HTR-8/SVneo (cell line): ENCODE measurements at regions not wholly inside any gene's neighbourhood (a gene's known extent, or its start where the extent isn't known, plus 50 kb on each side); places are given as distances from the start of the nearest gene placed in this dataset.
"Not testable (repeated sequence)": the region's sequence is repeated elsewhere in the genome, so short reads cannot be mapped to it uniquely, and the experiment has no call there.

Experiments
- DNase-seq: peaks from one replicate; pipeline ENCODE4 v3.0.0; 2011; ENCODE audit warnings: low spot score, mixed read lengths; ENCODE audit not compliant: insufficient read length
- FAIRE-seq: peaks from 2 replicates; lab custom pipeline; 2011; peaks lifted over from hg19 to GRCh38; lab: Jason Lieb, UNC

- DNase-seq (no peak), FAIRE-seq (no peak)
Observed at GRCh38 chr4:111954550-111954949, 190.7 kb upstream of the FAM241A start.

- DNase-seq = no peak
- FAIRE-seq = no peak
Observed at GRCh38 chr4:111955001-111955400, 190.3 kb upstream of the FAM241A start.

GRCh38 chr4:111957116-111957515, 188.1 kb upstream of the FAM241A start:
- no peak for FAIRE-seq

GRCh38 chr4:111957997-111958396, 187.3 kb upstream of the FAM241A start:
- FAIRE-seq (no peak), DNase-seq (no peak)

More at GRCh38 chr4:111957116-111957515, 188.1 kb upstream of the FAM241A start:
- no peak for DNase-seq

GRCh38 chr4:111959222-111959621, 186.0 kb upstream of the FAM241A start:
- FAIRE-seq = no peak
- peak; percentile 18 for DNase-seq

- FAIRE-seq (no peak), DNase-seq (no peak)
Observed at GRCh38 chr4:111960241-111960667, 185.0 kb upstream of the FAM241A start.

GRCh38 chr4:111961026-111961425, 184.2 kb upstream of the FAM241A start:
- FAIRE-seq, DNase-seq: not testable (repeated sequence)

- DNase-seq = no peak
- FAIRE-seq = no peak
Observed at GRCh38 chr4:111961809-111962208, 183.4 kb upstream of the FAM241A start.

- DNase-seq (no peak), FAIRE-seq (no peak)
Observed at GRCh38 chr4:111963158-111963700, 182.0 kb upstream of the FAM241A start.

- DNase-seq (no peak), FAIRE-seq (no peak)
Observed at GRCh38 chr4:111977419-111977965, 167.8 kb upstream of the FAM241A start.

GRCh38 chr4:111979921-111980320, 165.3 kb upstream of the FAM241A start:
- FAIRE-seq = no peak
- no peak for DNase-seq

- FAIRE-seq = no peak
- no peak for DNase-seq
Observed at GRCh38 chr4:111982089-111982488, 163.2 kb upstream of the FAM241A start.

GRCh38 chr4:111984169-111984819, 161.0 kb upstream of the FAM241A start:
- FAIRE-seq = no peak
- no peak for DNase-seq

GRCh38 chr4:111985426-111985825, 159.8 kb upstream of the FAM241A start:
- DNase-seq = no peak

GRCh38 chr4:111986095-111986494, 159.2 kb upstream of the FAM241A start:
- FAIRE-seq = no peak
- no peak for DNase-seq

More at GRCh38 chr4:111985426-111985825, 159.8 kb upstream of the FAM241A start:
- FAIRE-seq = no peak

GRCh38 chr4:111988514-111988913, 156.7 kb upstream of the FAM241A start:
- FAIRE-seq = no peak

GRCh38 chr4:111989817-111990216, 155.4 kb upstream of the FAM241A start:
- DNase-seq (no peak), FAIRE-seq (no peak)

More at GRCh38 chr4:111988514-111988913, 156.7 kb upstream of the FAM241A start:
- no peak for DNase-seq

- no peak for FAIRE-seq
- DNase-seq = no peak
Observed at GRCh38 chr4:111991163-111991562, 154.1 kb upstream of the FAM241A start.

GRCh38 chr4:111991797-111992196, 153.5 kb upstream of the FAM241A start:
- FAIRE-seq (no peak), DNase-seq (peak; percentile 3)

GRCh38 chr4:111992351-111993168, 152.7 kb upstream of the FAM241A start:
- DNase-seq (no peak), FAIRE-seq (no peak)

- FAIRE-seq (no peak), DNase-seq (no peak)
Observed at GRCh38 chr4:111994392-111994791, 150.9 kb upstream of the FAM241A start.
